Pons (tissue), 1 donor: ENCODE measurements at regions not wholly inside any gene's neighbourhood (a gene's known extent, or its start where the extent isn't known, plus 50 kb on each side); places are given as distances from the start of the nearest gene placed in this dataset.
A peak's percentile ranks its signal among the peaks of the same experiment; 100 is the strongest.

Experiments used
- DNase-seq: peaks from one replicate; pipeline ENCODE4 v3.0.0-alpha.2; 2016; ENCODE audit warnings: low spot score

DNA sequence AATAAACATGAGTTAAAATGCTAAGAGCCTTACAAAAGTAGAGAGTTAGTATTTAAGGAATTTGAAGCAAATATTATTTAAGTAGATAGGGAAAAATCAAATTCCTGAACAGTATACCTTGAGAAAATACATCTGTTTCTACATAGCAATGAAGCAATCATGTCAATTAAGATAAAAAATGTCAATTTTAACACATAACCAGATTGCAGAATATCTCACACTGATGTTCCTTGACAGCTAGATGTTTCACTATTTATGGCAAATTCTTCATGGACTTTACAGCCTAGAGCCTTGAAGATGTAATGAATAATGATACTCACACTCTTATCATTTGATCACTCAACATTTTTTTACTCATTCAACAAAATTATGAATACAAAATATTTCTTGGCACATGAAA is 708.2 kb upstream of the PTPRD start:
- DNase-seq, result no peak

DNA sequence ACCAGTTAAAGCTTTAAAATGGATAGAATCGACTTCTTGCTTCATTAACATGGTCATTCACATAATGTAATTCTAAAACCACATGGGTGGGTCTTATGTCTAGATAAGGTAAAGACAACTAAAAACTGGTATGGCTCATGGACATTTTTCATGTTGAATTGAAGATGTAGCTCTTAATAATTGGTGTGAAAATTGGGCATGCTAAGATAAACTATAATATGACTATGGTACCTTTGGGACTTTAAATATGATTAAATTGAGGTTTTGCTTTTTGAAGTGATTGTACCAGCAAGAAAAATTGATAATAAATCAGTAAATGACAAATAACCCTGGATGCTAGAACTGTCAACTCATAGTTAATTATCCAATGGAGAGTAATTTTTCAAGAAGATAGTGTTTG is 710.7 kb upstream of the PTPRD start:
- DNase-seq, result no peak

DNA sequence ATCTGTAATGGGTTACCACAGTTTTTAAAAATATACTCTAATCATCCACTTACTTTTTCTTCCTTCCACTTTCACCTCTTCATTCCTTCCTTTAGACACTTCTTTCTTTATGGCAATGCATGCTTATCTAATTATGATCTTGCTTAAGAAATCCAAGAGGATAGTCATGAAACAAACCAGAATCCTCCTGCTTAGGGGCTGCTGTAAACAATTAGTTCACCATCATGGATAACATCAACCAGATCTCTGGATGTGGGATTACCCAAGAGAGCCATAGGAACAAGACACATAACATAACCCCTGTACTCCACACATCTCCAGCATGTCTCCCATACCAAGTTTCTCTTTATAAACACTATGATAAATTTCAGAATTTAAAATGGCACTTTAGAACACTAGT is 713.4 kb upstream of the PTPRD start:
- DNase-seq, result no peak

DNA sequence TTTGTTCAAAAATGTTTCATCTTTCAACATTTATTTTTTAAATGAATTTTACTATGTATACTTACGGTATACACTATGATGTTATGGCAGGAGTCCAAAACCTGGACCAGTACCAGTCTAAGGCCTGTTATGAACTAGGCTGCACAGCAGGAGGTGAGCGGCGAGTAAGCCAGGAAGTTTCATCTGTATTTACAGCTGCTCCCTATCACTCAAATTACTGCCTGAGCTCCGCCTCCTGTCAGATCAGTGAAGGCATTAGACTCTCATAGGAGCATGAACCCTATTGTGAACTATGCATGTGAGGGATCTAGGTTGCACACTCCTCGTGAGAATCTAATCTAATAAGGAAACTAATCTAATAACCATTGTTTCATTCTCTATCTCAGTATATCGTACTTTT is 715.5 kb upstream of the PTPRD start:
- no peak for DNase-seq

DNA sequence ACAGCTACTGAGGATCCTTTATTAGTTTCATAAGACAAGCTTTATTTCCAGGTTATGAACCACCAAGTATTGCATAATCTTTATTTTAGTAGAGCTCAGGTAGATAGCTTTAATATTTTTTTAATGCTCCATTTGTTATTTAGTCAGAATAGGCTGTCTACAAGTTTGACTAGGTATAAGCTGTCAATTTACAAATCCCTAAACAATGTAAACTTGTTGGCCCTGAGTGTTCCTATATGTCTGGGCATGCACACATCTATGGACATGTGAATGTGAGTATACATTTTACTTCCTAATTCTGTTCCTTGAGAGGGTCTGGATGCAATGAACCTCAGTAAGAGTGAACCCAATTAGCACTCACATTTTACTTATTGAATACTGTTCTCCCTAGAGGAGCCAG is 722.2 kb upstream of the PTPRD start:
- no peak for DNase-seq

DNA sequence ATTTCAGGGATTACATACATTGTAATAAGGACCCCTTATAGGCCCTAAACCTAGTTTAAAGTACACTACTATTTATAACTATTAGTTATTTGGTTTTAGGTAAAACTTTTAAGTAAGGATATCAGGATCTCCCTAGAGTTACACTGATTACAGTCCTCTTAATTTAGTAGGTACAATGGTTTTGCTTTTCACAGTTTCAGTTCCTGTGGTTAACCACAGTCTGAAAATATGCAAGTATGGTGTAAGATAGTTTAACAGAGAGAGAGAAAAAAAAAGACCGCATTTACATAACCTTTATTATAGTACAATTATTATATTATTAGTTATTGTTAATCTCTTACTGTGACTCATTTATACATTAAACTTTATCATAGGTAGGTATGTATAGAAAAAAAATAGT is 725.3 kb upstream of the PTPRD start:
- no peak for DNase-seq

DNA sequence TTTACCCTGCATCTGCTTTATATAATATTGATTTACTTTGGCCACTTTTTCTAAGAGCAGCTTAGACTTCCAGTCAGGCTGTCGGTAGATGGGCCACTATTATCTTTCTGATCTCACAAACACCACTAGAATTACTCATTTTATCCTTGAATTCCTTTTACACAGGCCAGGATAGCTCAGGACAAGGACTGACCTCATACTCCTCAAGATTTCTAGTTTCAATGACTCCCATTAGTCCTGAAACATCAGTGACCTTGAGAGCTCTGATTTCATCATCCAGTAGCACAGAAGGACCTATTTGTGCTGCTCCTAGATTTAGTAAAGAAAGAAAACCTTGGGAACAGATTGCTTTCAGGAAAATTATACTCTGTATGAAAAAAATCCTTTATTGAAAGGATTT is 727.9 kb upstream of the PTPRD start:
- no peak for DNase-seq

DNA sequence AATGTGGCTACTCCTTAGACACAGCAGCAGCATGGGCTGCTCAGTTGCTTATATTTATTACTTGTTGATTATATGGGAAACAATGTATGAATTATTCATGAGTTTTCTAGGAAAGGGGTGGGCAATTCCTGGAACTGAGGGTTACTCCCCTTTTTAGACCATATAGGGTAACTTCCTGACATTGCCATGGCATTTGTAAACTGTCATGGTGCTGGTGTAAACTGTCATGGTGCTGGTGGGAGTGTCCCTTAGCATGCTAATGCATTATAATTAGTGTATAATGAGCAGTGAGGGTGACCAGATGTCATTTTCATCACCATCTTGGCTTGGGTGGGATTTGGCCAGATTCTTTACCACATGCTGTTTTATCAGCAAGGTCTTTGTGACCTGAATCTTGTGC is 734.6 kb upstream of the PTPRD start:
- no peak for DNase-seq

DNA sequence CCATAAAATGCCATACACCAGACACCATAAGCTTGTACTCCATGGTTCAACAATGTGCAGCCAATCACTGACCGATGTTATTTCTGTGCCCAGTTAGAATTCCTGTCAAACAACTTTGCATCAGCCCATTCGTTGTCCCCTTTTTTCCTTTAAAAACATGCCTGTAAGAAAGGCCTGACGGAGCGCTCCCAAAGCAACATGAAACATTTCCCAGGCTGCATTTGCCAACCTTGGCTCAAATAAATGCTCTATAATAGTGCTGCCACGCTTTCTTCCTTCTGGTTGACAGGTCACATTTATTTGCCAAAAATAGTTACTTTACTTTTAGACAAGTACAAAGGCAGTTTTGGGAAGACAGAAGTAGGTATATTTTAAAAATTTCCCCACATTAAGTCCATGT is 735.6 kb upstream of the PTPRD start:
- no peak for DNase-seq

DNA sequence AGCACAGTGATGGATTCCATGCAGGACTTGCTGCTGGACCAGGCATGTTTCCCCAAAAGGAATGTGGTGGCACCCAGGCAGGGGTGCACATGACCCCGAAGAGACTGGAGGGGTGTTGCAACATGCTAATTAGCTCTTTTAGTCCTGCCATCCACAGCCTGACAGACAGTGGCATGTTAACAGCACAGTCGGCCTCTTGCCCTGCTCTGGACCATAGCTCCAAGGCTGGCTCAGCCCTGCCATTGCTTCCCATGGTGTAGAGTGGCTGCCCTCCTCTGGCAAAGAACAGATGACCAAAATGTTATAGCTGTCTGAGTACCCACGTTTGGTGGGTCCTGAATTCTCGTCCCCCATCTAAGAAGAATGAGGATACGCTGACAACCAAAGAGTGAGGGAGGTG is 736.4 kb upstream of the PTPRD start:
- DNase-seq, result no peak

DNA sequence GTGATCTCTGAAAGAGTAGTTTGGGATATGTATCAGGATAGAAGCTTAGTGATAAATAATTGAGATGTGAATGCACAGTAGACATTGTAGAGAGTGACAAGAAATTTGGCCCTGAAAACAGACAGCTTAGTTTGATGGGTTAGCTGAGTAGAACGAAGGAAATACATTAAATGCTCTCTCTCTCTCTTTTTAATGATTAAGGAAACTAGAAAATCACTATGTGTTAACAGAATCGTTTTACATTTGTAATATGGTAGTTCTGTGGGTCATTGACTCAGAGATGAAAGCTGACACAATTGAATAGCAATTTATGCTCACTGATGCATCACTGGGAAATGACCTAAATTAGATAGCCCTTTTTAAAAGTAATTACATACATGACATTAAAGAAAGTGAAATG is 739.8 kb upstream of the PTPRD start:
- no peak for DNase-seq

DNA sequence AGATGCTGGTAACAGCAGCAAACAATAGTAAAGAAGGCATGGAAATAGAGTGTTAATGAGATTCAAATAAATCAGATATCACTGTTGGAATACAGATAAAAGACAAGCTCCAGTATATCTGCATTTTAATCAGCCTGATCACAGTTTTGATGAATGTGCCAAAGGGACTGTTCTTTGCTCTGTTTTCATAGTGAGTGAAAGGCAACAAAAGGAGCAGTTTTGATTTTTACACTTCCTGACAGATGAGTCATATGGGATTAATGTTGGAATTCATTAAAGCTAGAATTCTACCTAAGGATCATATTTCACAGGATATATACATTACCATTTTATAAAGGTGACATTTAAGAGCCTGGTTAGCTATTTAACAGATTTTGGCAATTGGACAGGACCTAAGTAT is 743.3 kb upstream of the PTPRD start:
- no peak for DNase-seq

DNA sequence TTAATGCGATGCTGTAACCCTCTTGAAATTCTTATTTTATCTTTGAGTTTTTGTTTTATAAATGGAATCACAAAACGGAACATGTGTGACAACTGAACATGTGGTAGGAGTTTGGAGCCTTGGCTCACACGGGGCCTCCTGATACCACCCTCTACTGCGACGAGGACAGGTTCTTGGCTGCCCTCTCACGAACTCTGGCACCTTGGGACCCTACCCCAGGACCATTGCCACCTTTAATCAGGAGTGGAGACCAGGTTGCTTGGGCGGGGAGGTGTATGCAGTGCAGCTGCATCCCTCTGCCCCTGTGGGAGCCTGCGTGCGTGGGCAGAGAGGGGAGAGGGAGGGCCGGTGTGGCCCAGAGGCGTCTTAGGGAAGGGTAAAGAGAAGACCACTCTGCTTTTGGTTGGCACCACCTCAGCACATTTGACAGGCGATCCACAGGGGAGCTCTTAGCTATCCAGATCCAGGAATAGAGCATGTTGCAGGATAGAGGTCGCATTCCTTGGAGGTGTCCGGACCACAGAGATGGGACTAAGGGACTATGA is 753.9 kb upstream of the PTPRD start:
- DNase-seq, result no peak

DNA sequence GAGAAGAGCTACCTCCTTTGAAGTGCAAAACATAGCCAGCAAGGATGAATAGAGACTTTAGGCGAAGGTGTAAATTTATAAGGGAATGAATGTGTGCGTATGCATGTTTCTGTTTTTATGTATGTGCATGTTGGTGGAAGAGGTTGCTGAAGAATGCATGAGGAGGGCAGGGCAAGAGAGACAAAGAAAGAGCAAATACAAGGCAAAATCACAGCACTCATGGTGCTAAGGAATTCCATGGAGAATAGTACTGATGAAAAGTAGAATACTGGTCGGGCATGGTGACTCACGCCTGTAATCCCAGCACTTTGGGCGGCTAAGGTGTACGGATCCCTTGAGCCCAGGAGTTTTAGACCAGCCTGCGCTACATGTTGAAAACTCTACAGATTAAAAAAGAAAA is 762.1 kb upstream of the PTPRD start:
- no peak for DNase-seq

DNA sequence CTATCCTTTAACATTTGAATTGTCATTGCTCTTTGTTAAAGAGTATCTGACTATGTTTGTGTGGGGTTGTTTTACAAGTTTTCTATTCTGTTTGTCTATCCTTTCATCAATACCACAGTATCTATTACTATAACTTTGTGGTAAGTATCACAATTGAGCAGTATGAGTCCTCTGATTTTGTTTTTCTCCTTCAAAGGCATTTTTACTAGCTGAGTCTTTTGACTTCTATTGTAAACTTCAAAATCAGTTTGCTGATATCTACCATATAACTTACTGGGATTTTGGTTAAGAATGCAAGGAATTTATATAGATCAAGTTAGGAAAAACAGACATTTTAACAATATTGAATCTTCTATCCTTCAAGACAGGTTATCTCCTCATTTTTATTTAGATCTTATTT is 789.8 kb upstream of the PTPRD start:
- no peak for DNase-seq

DNA sequence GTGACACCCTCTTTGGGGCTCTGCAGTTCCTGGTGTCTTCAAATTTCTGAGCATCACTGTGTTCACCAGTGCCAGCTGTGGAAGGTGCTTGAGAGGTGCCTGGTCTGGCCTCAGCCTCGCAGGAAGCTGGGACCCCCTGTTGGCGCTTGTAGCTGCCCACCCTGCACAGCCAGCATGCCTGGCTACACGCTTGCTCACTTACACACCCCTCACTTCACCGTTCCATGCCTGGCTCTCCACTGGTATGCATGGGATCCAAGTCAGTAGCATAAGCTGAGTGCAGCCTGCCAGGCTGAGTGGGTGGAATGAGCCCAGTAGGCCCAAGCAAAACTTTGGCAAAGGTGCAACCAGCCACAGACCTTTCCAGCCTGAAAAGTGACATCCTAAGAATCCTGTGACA is 801.4 kb upstream of the PTPRD start:
- no peak for DNase-seq

DNA sequence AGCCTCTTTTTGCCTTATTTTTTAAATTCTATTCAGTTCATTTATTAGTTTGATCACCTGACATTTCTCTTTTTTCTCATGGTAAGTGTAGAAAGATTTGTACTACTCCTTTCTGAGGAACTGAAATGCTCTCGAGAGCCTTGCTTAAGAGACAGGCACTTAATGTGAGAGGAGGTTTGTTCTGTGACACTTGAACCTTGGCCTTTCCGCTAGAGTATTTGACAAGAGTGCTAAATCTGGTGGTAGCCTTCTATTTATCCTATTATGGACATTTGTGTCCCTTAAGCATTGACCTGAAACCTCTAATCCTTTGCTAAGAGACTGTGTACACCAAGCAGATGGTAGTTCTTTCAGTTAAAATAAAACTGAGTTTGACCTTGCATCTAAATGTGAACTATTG is 805.0 kb upstream of the PTPRD start:
- no peak for DNase-seq

DNA sequence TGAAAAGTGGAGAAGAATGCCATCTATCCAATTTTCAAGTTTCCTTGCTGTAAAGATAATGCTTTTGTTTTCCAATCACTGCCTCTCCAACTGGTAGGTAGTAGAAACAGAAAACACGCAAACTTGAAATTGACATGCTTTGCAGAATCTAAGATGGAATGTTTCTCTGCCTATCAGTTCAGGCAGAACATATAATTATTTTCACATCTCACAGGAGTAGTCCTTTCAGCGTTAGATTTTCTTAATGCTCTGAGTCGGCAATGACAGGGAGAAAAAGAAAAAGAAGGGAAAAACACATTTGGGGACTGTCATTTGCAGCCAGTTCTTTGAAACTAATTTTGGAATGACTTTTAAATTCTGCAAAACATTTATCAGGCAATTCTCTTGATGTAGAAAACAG is 818.7 kb upstream of the PTPRD start:
- no peak for DNase-seq

DNA sequence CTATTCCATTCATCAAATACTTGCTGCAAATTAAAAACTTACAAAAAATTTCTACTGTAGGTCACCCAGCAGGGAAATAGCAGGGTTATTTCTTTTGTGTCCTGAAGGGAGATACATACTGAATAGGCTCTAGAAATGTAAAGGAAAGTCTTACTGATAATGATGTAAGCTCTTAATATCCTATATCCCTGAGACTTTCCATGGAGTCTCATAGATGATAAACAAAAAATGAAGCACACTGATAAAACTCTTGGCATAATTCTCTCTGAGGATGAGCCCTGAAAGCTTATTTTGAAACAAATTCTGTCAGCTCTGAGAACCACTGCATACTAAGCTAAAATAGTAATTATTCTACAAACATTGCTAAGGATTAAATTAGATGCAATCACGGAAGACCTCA is 819.6 kb upstream of the PTPRD start:
- DNase-seq, result no peak

DNA sequence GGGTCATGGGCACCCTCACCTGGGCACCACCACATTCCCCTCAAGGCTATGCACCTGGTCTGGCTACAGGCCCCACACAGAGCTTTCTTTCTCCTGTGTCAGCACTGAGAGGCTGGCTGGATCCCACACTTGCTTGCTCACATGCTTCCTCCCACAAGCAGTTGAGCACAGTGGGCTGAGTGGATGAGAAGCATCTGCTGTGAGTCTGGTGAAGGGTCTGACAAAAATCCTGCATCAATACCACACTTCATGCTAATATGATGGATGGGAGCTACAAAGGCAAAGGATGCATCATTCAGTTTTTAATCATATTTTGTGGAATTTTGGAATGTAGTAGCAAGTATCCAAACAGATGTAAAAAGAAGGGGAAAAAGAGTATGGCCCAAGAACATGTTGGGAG is 830.8 kb upstream of the PTPRD start:
- no peak for DNase-seq

DNA sequence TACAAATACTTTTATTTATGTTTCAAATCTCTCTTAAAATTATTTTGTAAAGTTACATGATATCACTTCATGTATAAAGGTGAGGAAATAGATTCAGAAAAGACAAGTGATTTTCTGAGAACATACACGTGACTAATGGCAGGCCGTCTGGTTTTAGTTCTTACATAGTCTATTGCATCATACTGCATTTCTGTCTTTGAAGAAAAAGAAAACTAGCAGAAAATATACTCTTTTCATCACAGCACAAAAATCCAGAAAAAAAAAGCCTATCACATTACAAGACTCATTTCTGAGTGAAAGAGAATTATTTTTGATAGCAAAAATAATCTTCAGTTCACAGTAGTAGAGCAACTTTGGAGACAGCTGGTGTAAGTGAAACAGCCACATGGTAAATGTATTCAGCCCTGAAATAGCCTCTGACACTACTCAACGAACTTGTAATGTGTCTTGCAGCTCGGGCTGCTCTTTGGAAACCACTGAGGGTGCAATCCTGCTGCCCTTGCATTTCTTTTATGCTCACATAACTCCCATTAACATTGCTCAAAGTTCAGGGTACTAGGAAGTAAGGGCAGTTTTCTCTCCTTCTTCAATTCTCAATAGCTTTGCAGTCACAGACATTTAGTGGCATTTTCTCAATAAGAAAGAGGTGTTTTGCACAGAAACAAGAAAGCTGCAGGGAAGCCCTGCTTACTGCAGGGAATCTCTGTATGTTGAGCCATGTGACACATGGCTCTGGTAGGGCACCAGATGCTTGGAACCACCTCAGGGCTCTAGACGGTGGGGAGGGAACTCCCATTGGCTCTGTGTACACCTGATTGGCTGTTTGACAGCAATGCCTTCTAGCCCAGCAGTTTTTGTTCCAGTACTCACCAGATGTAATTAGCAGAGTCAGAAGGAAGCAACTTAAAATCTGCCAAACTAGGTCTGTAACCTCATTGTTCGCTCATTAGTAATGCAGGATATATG is 845.3 kb upstream of the PTPRD start:
- DNase-seq, result peak; percentile 3

DNA sequence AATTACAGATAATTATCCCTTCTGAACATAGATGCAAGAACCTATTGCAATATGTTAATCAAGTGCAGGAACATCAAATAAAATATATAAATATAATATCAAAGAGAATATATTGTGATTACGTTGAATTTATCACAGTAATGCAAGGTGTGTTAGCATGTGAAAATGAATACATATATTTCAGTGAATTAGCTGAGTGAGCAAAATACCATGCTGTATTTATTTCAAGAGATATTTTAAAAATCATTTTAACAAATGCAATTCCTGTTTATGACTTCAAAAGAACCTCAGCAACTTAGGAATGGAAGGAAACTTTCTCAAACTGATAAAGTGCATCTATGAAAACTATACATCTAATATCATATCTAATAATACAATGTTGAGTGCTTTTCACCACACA is 856.9 kb upstream of the PTPRD start:
- DNase-seq, result no peak

DNA sequence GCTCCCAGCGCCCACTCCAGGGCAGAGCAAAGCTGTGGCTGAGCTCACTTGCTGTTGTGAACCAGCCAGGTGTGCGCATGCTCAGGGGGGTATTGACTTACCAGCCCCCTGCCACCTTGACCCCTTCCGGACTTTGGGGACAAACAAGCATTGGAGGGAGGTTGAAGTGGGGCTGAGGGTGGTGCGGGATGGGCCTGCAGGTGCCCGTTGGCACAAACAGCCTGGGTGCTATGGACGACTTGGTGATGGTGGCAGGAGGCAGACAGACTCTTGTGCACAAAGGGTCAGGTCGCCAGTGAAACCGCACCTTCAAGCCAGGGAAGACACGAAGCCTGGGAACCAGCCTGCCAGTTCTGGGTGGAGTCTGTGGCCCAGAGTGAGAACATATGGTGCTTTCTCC is 858.5 kb upstream of the PTPRD start:
- DNase-seq, result no peak

DNA sequence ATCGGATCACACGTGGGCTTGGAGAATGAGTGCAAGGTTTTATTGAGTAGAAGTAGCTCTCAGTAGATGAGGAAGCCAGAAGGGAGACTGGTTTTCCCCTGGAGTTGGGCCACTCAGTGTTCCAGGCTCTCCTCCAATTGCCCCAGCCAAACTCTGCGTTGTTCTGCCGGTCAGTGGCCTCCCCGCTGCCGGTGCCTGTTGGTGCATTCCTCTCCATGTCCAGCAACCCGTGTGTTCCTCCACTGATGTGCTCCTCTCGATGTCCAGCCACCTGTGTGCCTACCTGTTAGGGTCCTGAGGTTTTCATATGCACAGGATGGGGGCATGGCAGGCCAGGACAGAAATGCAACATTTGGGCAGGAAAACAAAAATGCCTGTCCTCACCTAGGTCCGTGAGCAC is 888.0 kb upstream of the PTPRD start:
- no peak for DNase-seq
